D721Med (cell line): ENCODE measurements at regions not wholly inside any gene's neighbourhood (a gene's known extent, or its start where the extent isn't known, plus 50 kb on each side); places are given as distances from the start of the nearest gene placed in this dataset.

Experiments used
- DNase-seq: peaks from one replicate; pipeline ENCODE4 v3.0.0; 2011; ENCODE audit warnings: low spot score; ENCODE audit not compliant: insufficient read length
- FAIRE-seq: peaks from 2 replicates; lab custom pipeline; 2011; peaks lifted over from hg19 to GRCh38; lab: Jason Lieb, UNC
- CTCF ChIP-seq: IDR thresholded peaks from 2 replicates; pipeline ENCODE4 v1.5.1; 2012; ENCODE audit warnings: mild to moderate bottlenecking, control low read depth; ENCODE audit not compliant: insufficient read depth; ENCODE audit errors: missing control alignments

DNA sequence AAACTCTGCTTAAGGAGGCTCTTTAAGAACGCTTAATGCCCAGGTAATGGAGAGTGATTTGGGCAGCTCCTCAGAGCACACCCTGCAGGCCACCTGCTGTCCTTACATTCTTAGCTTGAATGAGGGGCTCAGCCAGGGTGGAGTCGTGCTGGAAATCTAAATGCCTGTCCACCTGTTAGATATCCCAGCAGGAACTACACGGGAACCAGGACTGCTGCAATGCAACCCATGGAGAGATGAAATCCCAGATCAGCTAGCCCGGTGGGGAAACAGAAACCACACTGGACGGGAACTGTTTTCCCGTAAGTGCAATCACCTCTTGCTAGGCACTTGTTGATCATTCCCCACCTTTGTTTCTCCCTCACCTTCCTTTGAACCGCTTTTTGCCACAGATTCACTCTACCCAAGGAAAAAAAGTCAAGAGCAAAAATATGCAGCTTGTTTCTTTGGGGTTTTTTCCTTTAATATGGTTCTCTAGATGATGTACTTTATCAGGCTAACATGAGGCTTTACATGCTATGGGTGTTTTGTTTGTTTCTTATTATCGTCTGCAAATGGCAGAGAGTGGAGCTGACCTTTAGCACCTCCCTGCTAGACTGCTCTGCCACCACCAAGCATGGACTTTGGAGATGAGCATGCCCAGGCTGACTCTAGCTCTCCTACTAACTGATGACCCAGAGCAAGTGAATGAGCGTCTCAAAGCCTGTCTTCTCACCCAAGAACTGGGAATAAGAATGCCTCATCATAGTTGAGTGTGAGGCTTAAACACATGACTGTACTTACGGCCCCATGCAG lies 125.9 kb upstream of the TNFAIP3 start:
- no peak for FAIRE-seq

DNA sequence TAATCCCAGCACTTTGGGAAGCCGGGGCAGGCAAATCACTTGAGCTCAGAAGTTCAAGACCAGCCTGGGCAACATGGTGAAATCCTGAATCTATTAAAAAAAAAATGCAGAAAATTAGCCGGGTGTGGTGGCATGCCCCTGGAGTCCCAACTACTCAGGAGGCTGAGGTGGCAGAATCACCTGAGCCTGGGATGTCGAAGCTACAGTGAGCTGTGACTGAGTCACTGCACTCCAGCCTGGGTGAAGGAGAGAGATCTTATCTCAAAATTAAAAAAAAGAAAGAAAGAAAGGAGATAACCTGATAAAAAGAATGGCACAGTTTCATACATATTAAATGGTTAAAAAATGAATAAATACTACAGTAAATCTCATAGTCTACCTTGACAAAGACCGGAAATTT lies 123.6 kb upstream of the TNFAIP3 start:
- FAIRE-seq (no peak), DNase-seq (no peak)
- TF ChIP-seq CTCF, result no peak

More for the DNA sequence above, 125.9 kb upstream of the TNFAIP3 start:
- no peak for DNase-seq
- no peak for TF ChIP-seq CTCF

- FAIRE-seq (no peak), DNase-seq (no peak)
- no peak for TF ChIP-seq CTCF
Observed at GRCh38 chr6:137744877-137745276, 122.2 kb upstream of the TNFAIP3 start.

- no peak for TF ChIP-seq CTCF
- DNase-seq (no peak), FAIRE-seq (no peak)
Observed at GRCh38 chr6:137745321-137745720, 121.7 kb upstream of the TNFAIP3 start.

GRCh38 chr6:137746264-137746663 lies 120.8 kb upstream of the TNFAIP3 start:
- FAIRE-seq (no peak), DNase-seq (no peak)
- no peak for TF ChIP-seq CTCF

DNA sequence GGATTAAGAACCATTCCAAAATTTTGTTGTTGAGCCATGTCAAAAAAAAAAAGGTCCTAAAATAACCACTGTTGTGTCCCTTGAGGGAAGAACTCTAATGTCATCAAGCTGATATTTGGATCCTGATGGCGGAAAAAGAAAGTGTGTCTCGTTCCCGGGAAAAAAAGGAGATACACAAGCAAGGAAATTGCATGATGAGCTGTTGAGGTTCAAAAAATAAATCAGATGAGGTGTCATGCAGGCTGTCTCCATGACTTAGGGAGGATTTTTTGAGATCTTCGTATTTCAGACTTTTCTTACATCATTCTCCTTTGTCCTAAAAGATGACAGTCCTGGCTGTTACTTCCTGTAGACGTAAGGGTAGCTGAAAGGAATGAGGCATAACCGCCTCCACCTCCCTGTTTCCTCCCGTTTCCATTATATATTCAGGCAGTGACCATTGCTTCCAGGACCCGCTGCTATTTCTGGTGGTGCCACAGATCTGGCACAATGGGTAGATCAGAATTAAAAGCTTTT lies 117.3 kb upstream of the TNFAIP3 start:
- no peak for FAIRE-seq
- TF ChIP-seq CTCF, result no peak
- no peak for DNase-seq

DNA sequence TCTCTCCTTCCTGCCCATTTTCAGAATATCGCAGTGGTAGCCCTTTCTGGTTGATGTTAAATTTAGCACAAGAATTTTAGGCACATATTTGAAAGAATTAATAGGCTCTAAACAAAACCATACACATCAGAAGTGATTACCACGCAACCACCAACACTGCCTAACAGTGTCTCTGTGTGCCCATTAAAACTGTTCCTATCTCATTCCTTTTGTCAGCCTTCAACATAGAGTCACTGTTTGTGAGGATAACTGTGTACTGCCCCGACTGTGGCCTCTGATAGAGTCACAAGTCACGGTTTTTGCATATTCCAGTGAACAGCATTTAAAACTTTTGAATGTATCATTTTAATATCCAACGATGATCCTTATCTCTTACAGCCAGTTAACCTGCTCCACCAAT lies 116.8 kb upstream of the TNFAIP3 start:
- TF ChIP-seq CTCF, result no peak
- no peak for DNase-seq
- FAIRE-seq, result no peak
